Rectal smooth muscle tissue (tissue), 1 donor: ENCODE measurements at regions not wholly inside any gene's neighbourhood (a gene's known extent, or its start where the extent isn't known, plus 50 kb on each side); places are given as distances from the start of the nearest gene placed in this dataset.

Experiments
- H3K27ac ChIP-seq: one replicate; pipeline ENCODE4 v1.7.0; 2013; ENCODE audit warnings: low read depth, low read length, inconsistent platforms
- H3K27me3 ChIP-seq: one replicate; pipeline ENCODE4 v1.7.0; 2013; ENCODE audit warnings: low read length; ENCODE audit not compliant: control insufficient read depth, insufficient read depth
- H3K36me3 ChIP-seq: one replicate; pipeline ENCODE4 v1.7.0; 2013; ENCODE audit warnings: low read length; ENCODE audit not compliant: control insufficient read depth, insufficient read depth
- H3K4me1 ChIP-seq: one replicate; pipeline ENCODE4 v1.7.0; 2013; ENCODE audit warnings: low read length; ENCODE audit not compliant: control insufficient read depth, insufficient read depth
- H3K4me3 ChIP-seq: one replicate; pipeline ENCODE4 v1.7.0; 2013; ENCODE audit warnings: low read length
- H3K9ac ChIP-seq: one replicate; pipeline ENCODE4 v1.7.0; 2013; ENCODE audit warnings: low read length

DNA sequence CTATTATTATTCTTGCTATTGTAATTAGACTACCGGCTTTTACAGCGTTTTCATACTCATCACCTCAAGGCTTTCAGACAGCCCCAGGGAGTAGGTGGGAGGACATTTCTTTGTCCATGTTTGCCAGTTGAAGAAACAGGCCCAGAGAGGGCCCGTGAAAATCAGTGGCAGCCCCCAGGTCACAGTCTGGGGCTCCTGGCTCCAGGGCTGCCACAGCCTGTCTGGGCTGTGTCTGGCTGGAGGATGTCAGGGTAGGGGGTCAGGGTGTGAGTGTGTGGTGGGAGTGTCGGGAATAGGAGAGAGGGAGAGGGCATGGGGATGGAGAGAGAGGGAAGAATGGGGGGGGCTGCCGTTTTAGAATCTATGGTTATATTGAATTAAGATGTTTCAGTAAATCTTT lies 118.2 kb upstream of the TLE3 start:
- Histone ChIP-seq H3K4me3 (no peak overlapping the region), H3K9ac (no peak overlapping the region), H3K27me3 (no peaks in the 10 kb centered on the region), H3K27ac (no peak overlapping the region), H3K36me3 (no peaks in the 10 kb centered on the region), H3K4me1 (no peaks in the 10 kb centered on the region)

DNA sequence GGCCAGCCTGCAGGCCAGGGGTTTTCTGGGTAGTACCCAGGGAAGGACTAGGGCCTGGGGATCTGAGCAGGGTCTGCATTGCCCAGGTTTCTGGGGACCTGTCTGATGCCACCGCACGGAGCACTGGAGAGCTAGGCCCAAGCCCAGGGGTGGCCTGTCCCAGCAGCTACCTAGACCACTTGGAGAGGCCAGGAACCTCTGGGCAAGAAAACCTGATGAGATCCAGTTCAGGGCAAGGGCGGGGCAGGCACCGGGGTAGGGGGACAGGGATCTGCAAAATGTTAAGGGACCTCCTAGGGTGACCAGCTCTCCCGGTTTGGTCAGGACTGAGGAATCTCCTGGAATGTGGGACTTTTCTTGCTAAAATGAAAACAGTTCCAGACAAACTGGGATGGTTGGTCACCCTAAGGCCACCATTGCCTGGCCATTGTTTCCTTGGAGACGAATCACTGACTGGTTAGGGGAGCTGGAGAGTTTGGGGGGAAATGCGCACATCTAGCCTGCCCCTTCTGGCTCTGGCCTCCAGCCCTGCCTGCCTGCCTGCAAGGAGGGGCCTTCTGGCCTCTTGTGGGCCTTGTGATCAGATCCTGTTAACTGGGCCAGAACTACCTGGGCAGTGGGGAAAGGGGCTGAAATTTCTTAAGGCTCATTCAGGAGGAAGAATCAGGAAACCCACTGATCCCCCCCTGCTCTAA lies 117.4 kb upstream of the TLE3 start:
- H3K36me3 ChIP-seq: no peaks in the 10 kb centered on the region
- H3K4me1 ChIP-seq: no peaks in the 10 kb centered on the region
- no peak overlapping the region for H3K4me3 ChIP-seq
- H3K27ac ChIP-seq: no peak overlapping the region
- H3K9ac ChIP-seq: no peak overlapping the region
- no peaks in the 10 kb centered on the region for H3K27me3 ChIP-seq

DNA sequence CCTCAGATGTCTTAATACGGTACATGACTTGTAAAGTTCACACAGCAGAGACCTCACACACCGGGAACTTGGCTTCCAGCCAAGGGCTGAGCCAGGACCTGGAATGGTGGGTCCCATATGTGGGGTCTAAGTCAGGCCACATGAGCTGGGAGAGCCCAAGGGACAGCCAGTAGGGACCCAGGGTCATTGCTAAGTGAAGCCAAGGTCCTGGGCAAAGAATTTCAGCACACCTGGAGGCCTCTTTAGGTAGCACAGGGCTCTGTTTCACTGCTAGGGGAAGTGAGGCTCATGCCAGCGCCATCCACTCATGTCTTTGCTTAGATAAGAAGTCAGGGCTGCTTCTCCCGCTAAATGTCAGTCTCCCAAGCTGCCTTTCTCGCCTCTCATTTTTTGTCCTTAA lies 116.6 kb upstream of the TLE3 start:
- H3K36me3 ChIP-seq: no peaks in the 10 kb centered on the region
- no peak overlapping the region for H3K9ac ChIP-seq
- H3K27ac ChIP-seq: no peak overlapping the region
- no peaks in the 10 kb centered on the region for H3K4me1 ChIP-seq
- H3K27me3 ChIP-seq: no peaks in the 10 kb centered on the region
- no peak overlapping the region for H3K4me3 ChIP-seq

GRCh38 chr15:70213794-70214193 lies 116.1 kb upstream of the TLE3 start:
- no peaks in the 10 kb centered on the region for H3K27me3 ChIP-seq
- no peak overlapping the region for H3K4me3 ChIP-seq
- H3K36me3 ChIP-seq: no peaks in the 10 kb centered on the region
- H3K27ac ChIP-seq: no peak overlapping the region
- no peaks in the 10 kb centered on the region for H3K4me1 ChIP-seq
- no peak overlapping the region for H3K9ac ChIP-seq

- H3K27me3 ChIP-seq: no peaks in the 10 kb centered on the region
- H3K27ac ChIP-seq: no peak overlapping the region
- H3K36me3 ChIP-seq: no peaks in the 10 kb centered on the region
- H3K4me1 ChIP-seq: no peaks in the 10 kb centered on the region
- no peak overlapping the region for H3K9ac ChIP-seq
- no peak overlapping the region for H3K4me3 ChIP-seq
Observed at GRCh38 chr15:70212963-70213315, 115.2 kb upstream of the TLE3 start.

DNA sequence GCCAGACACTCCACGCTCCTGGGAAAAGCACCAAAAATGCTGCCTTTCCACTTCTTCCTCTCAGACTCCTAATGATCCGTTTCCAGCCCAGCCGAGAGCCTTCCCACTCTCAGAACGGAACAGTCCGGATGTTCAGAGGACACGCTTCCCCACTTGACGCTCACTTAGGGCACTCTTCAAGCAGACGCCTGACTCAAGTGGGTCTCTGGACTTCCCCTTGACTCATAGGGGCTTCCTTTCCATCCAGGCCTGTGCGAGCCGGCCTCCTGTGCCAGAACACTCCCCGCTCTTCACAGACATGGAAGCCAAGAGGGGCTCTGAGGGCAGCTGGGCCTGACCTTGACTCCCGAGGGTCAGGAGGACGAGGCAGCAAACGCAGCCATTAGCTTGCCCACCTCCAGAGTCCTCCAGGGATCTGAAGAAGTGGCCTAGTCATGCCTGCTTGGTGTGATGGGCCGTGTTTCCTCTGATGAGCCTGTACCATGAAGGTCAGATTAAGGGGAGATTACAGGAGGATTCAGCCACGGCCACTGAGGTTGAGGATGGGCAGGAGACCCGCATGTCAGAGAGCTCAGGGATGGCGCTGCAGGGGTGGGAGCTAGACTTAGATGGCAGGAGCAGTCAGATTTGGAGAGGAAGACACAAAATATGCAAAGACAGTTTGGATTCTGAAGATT lies 114.7 kb upstream of the TLE3 start:
- Histone ChIP-seq H3K9ac (no peak overlapping the region), H3K4me1 (no peaks in the 10 kb centered on the region), H3K27ac (no peak overlapping the region), H3K36me3 (no peaks in the 10 kb centered on the region), H3K4me3 (no peak overlapping the region), H3K27me3 (no peaks in the 10 kb centered on the region)

DNA sequence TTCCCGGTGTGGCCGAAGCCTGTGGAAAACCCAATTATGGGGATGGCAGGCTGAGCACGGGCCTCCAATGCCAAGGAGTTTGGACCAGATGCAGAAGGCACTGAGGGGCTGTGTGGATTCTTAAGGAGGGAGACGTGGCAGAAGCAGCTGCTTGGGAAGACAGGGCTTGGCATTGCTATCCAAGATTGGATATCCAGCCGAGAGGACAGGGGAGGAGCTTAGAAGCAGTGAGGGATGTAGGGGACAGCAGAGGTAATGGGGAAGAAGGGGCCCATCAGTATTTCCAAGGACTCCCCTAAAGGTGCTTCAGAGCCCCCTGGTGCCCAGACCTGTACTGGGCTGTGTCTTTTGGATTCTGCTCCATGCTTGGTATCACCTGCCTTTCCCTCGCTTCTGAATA lies 112.8 kb upstream of the TLE3 start:
- Histone ChIP-seq H3K27ac (no peak overlapping the region), H3K9ac (no peak overlapping the region), H3K4me3 (no peak overlapping the region), H3K4me1 (no peaks in the 10 kb centered on the region), H3K27me3 (no peaks in the 10 kb centered on the region), H3K36me3 (no peaks in the 10 kb centered on the region)

- no peak overlapping the region for H3K9ac ChIP-seq
- H3K4me3 ChIP-seq: no peak overlapping the region
- H3K36me3 ChIP-seq: no peaks in the 10 kb centered on the region
- no peaks in the 10 kb centered on the region for H3K27me3 ChIP-seq
- H3K4me1 ChIP-seq: no peaks in the 10 kb centered on the region
- H3K27ac ChIP-seq: no peak overlapping the region
Observed at GRCh38 chr15:70210076-70210475, 112.4 kb upstream of the TLE3 start.

DNA sequence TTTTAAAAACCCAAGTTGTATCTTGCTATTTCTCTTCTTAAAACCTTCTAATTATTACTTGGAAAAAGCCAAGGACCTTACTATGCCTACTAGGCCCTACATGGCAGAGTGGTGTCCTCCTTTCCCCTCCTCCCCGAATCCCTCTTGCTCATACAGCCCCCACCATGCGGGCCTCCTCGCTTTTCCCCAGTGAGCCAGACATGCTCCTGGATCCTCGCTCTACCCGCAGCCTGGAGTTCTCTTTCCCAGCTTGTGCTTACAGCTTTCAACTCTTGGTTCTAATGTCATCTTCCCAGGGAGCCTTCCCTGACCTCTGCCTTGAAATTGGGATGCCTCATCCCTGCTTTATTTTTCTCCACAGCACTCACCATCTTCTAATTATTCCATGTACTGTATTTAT lies 111.8 kb upstream of the TLE3 start:
- H3K27ac ChIP-seq: no peak overlapping the region

GRCh38 chr15:70208332-70208731 lies 110.6 kb upstream of the TLE3 start:
- no peak overlapping the region for H3K27ac ChIP-seq
- H3K36me3 ChIP-seq: no peaks in the 10 kb centered on the region
- no peaks in the 10 kb centered on the region for H3K4me1 ChIP-seq
- H3K4me3 ChIP-seq: no peak overlapping the region
- H3K9ac ChIP-seq: no peak overlapping the region
- no peaks in the 10 kb centered on the region for H3K27me3 ChIP-seq

More for the DNA sequence above, 111.8 kb upstream of the TLE3 start:
- no peak overlapping the region for H3K4me3 ChIP-seq
- no peak overlapping the region for H3K9ac ChIP-seq
- no peaks in the 10 kb centered on the region for H3K36me3 ChIP-seq
- H3K4me1 ChIP-seq: no peaks in the 10 kb centered on the region
- H3K27me3 ChIP-seq: no peaks in the 10 kb centered on the region

DNA sequence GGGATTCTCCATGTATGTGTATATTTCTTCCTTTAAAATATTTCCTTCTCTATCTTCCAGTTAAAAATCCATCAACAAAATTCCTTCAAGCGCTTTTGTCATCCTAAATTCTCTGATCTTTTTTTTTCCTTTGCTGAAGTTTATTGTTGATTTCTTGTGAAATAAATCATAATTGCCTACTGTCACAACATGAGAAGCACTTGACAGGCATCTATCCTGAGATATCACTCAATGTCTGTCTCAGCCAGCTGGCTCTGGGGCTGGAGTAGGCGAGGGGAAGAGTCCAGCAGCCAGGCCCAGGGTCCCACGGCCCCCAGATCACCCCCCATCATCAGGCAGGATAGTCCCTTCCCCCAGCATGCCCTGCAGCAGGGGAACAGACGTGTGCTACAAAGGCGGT lies 109.0 kb upstream of the TLE3 start:
- no peaks in the 10 kb centered on the region for H3K36me3 ChIP-seq
- no peaks in the 10 kb centered on the region for H3K27me3 ChIP-seq
- no peaks in the 10 kb centered on the region for H3K4me1 ChIP-seq
- H3K4me3 ChIP-seq: no peak overlapping the region
- H3K27ac ChIP-seq: no peak overlapping the region
- no peak overlapping the region for H3K9ac ChIP-seq

DNA sequence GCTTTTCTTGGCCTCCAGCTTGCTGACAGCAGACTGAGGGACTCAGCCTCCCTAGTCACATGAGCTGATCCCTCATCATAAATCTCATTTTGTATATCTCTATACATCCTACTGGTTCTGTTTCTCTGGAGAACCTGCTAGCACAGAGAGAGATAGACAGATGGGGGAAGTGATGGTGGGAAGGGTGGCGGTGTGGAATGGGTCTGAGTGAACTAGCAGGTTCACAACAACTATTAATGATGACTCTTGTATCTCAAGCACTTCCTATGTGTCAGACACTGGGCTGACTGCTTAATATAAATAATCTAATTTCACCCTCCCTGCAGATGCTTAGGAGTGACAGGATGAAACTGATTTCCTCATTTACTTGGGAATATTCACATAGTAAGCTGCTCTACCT lies 106.9 kb upstream of the TLE3 start:
- Histone ChIP-seq H3K4me1 (peaks cover 10% of the 10 kb centered on the region), H3K27ac (no peak overlapping the region), H3K9ac (no peak overlapping the region), H3K27me3 (no peaks in the 10 kb centered on the region), H3K4me3 (no peak overlapping the region), H3K36me3 (no peaks in the 10 kb centered on the region)

DNA sequence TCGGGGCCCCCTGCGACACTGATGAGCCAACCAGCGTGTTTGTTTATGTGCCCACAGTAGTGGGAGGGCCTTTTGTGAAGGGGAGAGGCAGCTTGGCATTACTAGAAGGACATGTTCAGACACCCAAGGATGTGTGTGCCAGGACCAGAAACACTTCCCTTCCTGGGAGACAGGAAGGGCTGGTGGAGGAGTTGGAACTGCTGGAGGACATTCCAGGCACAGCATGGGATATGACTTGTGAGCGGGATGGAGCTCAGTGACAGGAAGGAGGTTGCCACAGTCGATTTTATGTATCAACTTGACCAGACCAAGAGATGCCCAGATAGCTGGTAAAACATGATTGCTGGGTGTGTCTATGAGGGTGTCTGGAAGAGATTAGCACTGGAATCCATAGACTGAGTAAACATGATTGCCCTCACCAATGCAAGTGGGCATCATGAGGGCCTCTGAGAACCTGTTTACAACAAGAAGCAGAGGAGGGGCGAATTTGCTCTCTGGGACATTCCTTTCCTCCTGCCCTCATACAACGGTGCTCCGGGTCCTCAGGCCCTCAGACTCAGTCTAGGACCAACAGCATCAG lies 106.4 kb upstream of the TLE3 start:
- no peak overlapping the region for H3K27ac ChIP-seq
- H3K4me1 ChIP-seq: peaks cover 10% of the 10 kb centered on the region
- no peak overlapping the region for H3K4me3 ChIP-seq
- H3K9ac ChIP-seq: no peak overlapping the region
- H3K27me3 ChIP-seq: no peaks in the 10 kb centered on the region
- H3K36me3 ChIP-seq: no peaks in the 10 kb centered on the region
